HCT116 (cell line): ENCODE measurements at regions not wholly inside any gene's neighbourhood (a gene's known extent, or its start where the extent isn't known, plus 50 kb on each side); places are given as distances from the start of the nearest gene placed in this dataset.

Source experiments
- ATAC-seq: fragments of 200-7000 bp; cut with Tn5 transposase; 2 replicates; pipeline ENCODE4 v1.9.1; 2020; ENCODE audit warnings: mild to moderate bottlenecking, moderate library complexity
- BruUV-seq: library from RNA; stranded (reverse); fragments of 400-500 nt; replicated peaks from 2 replicates; lab custom pipeline; 2021; lab: Mats Ljungman, UMichigan
- CTCF ChIA-PET: fragments of 300-600 bp; sonication (Branson Sonifier 250); formaldehyde crosslinking; loops from one replicate; lab custom pipeline; 2021; ENCODE audit warnings: antibody characterized with exemption; lab: Charles Lee
- POLR2A ChIA-PET: fragments of 300-600, 350-600 bp; sonication (Branson Sonifier 250); formaldehyde crosslinking; loops from one replicate; lab custom pipeline; 2021; ENCODE audit warnings: antibody characterized with exemption; lab: Charles Lee
- RAD21 ChIA-PET, 2 experiments: fragments of 300-600 bp; sonication (Branson Sonifier 250); formaldehyde crosslinking; loops; one replicate each; lab custom pipeline; 2023; ENCODE audit warnings: low total read pairs in 2 of 2; ENCODE audit not compliant: uncharacterized antibody in 2 of 2, unreplicated experiment in 2 of 2, low non-redundant PET in 1 of 2; lab: Charles Lee
- DNase-seq: peaks from one replicate; pipeline ENCODE4 v3.0.0-alpha.2; 2010; ENCODE audit warnings: low read depth, low spot score
- H2AFZ ChIP-seq: fragments of 200-600 bp; shearing (Covaris generic), sonication (generic); 2 replicates; pipeline ENCODE4 v1.6.1; 2017; ENCODE audit warnings: low read depth, mixed run types, mixed read lengths, antibody characterized with exemption, low read length; ENCODE audit not compliant: poor library complexity, severe bottlenecking
- H3K27ac ChIP-seq: 2 replicates; pipeline ENCODE4 v1.5.1; 2012; ENCODE audit warnings: low read depth, low read length
- H3K27me3 ChIP-seq: fragments of 200-600 bp; sonication (generic); 2 replicates; pipeline ENCODE4 v1.6.1; 2016; ENCODE audit warnings: mixed run types, low read length, mixed read lengths; ENCODE audit not compliant: insufficient read depth
- H3K36me3 ChIP-seq, 2 experiments: fragments of 200-500 bp in 1 of 2; fragments of 200-600 bp in 1 of 2; sonication (Bioruptor generic) in 1 of 2; sonication (generic) in 1 of 2; 2 replicates each; pipeline versions ENCODE4 v1.5.1 to v1.6.1; 2014 to 2016; ENCODE audit warnings: low read length in 2 of 2, inconsistent platforms in 1 of 2, mixed read lengths in 1 of 2, mixed run types in 1 of 2; ENCODE audit not compliant: insufficient read depth in 2 of 2, control insufficient read depth in 1 of 2
- H3K4me1 ChIP-seq, 2 experiments: fragments of 200-600 bp in 1 of 2; sonication (generic) in 1 of 2; 2 replicates each; pipeline versions ENCODE4 v1.5.1 to v1.6.1; 2012 to 2017; ENCODE audit warnings: low read length in 2 of 2, inconsistent platforms in 1 of 2, mild to moderate bottlenecking in 1 of 2, mixed read lengths in 1 of 2, mixed run types in 1 of 2, moderate library complexity in 1 of 2; ENCODE audit not compliant: insufficient read depth in 2 of 2, control insufficient read depth in 1 of 2
- H3K4me2 ChIP-seq: fragments of 200-600 bp; sonication (generic); 2 replicates; pipeline ENCODE4 v1.6.1; 2017; ENCODE audit warnings: mixed run types, low read length, mixed read lengths
- H3K4me3 ChIP-seq, 2 experiments: fragments of 200-600 bp in 1 of 2; sonication (generic) in 1 of 2; replicated peaks in 1 of 2; 2 replicates each; pipeline ENCODE4 v1.5.1; 2011 to 2016; ENCODE audit warnings: low read length in 2 of 2, control low read depth in 1 of 2, low read depth in 1 of 2, mild to moderate bottlenecking in 1 of 2, mixed read lengths in 1 of 2, mixed run types in 1 of 2
- H3K79me2 ChIP-seq: fragments of 200-600 bp; sonication (generic); 2 replicates; pipeline ENCODE4 v1.6.1; 2017; ENCODE audit warnings: mild to moderate bottlenecking, mixed run types, low read length, moderate library complexity, mixed read lengths; ENCODE audit not compliant: insufficient read depth
- H3K9ac ChIP-seq: fragments of 200-600 bp; sonication (generic); 2 replicates; pipeline ENCODE4 v1.6.1; 2016; ENCODE audit warnings: low read length, mixed read lengths
- H3K9me2 ChIP-seq: fragments of 200-600 bp; sonication (generic), shearing (Covaris generic); 2 replicates; pipeline ENCODE4 v1.6.1; 2017; ENCODE audit warnings: mixed run types, mild to moderate bottlenecking, moderate library complexity; ENCODE audit not compliant: insufficient read depth
- H3K9me3 ChIP-seq, 2 experiments: fragments of 200-500 bp in 1 of 2; fragments of 200-600 bp in 1 of 2; sonication (Bioruptor generic) in 1 of 2; sonication (generic) in 1 of 2; 2 replicates each; pipeline ENCODE4 v1.6.1; 2014 to 2017; ENCODE audit warnings: low read length in 2 of 2, mixed read lengths in 2 of 2, inconsistent platforms in 1 of 2, low read depth in 1 of 2, mild to moderate bottlenecking in 1 of 2, mixed run types in 1 of 2, moderate library complexity in 1 of 2; ENCODE audit not compliant: control insufficient read depth in 1 of 2, insufficient read depth in 1 of 2
- H4K20me1 ChIP-seq: fragments of 200-600 bp; sonication (generic), shearing (Covaris generic); 2 replicates; pipeline ENCODE4 v1.6.1; 2017; ENCODE audit warnings: mixed run types, mild to moderate bottlenecking, moderate library complexity; ENCODE audit not compliant: insufficient read depth
- CBX3 ChIP-seq: IDR thresholded peaks from 2 replicates; pipeline ENCODE4 v1.6.1; 2012; ENCODE audit warnings: low read depth
- ELF1 ChIP-seq: IDR thresholded peaks from 2 replicates; pipeline ENCODE4 v1.6.1; 2012; ENCODE audit warnings: low read depth, borderline replicate concordance
- EZH2phosphoT487 ChIP-seq: fragments of 200-600 bp; IDR thresholded peaks from 2 replicates; pipeline ENCODE4 v1.6.1; 2018; ENCODE audit warnings: antibody characterized with exemption, borderline replicate concordance
- FOSL1 ChIP-seq: IDR thresholded peaks from 2 replicates; pipeline ENCODE4 v1.6.1; 2012; ENCODE audit warnings: low read depth
- JUND ChIP-seq: IDR thresholded peaks from 2 replicates; pipeline ENCODE4 v1.6.1; 2012
- POLR2A ChIP-seq: IDR thresholded peaks from 2 replicates; pipeline ENCODE4 v1.7.0; 2011; ENCODE audit warnings: borderline replicate concordance; ENCODE audit not compliant: insufficient read depth, insufficient read length; ENCODE audit errors: extremely low read depth
- RAD21 ChIP-seq: IDR thresholded peaks from 2 replicates; pipeline ENCODE4 v1.6.1; 2012; ENCODE audit warnings: low read depth, mild to moderate bottlenecking
- SP1 ChIP-seq: IDR thresholded peaks from 2 replicates; pipeline ENCODE4 v1.6.1; 2012; ENCODE audit warnings: low read depth
- YY1 ChIP-seq: IDR thresholded peaks from 2 replicates; pipeline ENCODE4 v1.6.1; 2011; ENCODE audit warnings: low read length, low read depth, moderate library complexity, mild to moderate bottlenecking; ENCODE audit not compliant: insufficient replicate concordance; ENCODE audit errors: extremely low read depth
- ZNF274 ChIP-seq: fragments of 200-500 bp; sonication (Bioruptor generic); IDR thresholded peaks from 2 replicates; pipeline ENCODE4 v1.6.1; 2014; ENCODE audit warnings: mild to moderate bottlenecking, low read depth, low read length, inconsistent platforms
- intact Hi-C: fragments of 100-400 bp; cut with micrococcal nuclease; formaldehyde crosslinking; loops from 2 replicates; pipeline ENCODE4 v1.10.0; 2022
- TF ChIP-seq, protein P1 (sequence below): IDR thresholded peaks from 2 replicates; pipeline ENCODE4 v1.6.1; 2012

DNA sequence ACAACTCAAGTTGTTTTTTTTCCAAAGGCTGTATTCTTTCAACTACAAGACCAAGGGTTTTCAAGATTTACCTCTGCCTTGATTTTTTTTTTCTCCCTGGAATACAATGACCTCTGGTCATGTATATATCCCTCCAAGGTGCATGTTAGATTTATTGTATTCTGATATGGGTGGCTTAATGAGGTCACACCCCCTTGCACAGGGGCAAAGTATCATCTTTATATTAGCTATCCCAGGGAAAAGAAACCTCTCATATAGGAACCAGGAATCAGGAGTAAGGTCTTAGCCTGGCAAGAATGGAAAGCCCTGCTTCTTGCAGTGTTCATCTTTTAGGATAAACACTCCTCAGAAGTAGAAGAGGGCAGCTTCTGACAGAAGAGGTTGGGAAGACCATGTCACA, 516.9 kb upstream of the TENM4 start (continued):
- TF ChIP-seq ZNF274 (no peak), ELF1 (no peak), YY1 (no peak), POLR2A (no peak), JUND (no peak), SP1 (no peak), EZH2phosphoT487 (no peak), FOSL1 (no peak)
- TF ChIP-seq, protein P1, sequence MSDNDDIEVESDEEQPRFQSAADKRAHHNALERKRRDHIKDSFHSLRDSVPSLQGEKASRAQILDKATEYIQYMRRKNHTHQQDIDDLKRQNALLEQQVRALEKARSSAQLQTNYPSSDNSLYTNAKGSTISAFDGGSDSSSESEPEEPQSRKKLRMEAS = no peak
- TF ChIP-seq, all 23 proteins: peak for 0

GRCh38 chr11:79956061-79956460, 515.2 kb upstream of the TENM4 start:
- H3K4me3 ChIP-seq = no peak overlapping the region
- H3K9me3 ChIP-seq = peaks cover 9 to 13% of the 10 kb centered on the region in 2 experiments; a peak in 2 of 4 replicates
- intact Hi-C loops = no loop called here
- ChIA-PET CTCF (no interaction called here), POLR2A (no interaction called here), RAD21 (no interaction called here)
- H3K4me2 ChIP-seq = no peak overlapping the region
- H3K27me3 ChIP-seq = no peaks in the 10 kb centered on the region
- H4K20me1 ChIP-seq = no peaks in the 10 kb centered on the region
- H3K36me3 ChIP-seq = no peaks in the 10 kb centered on the region
- DNase-seq (no peak), ATAC-seq (no peak)
- H3K9me2 ChIP-seq = no peaks in the 10 kb centered on the region
- BruUV-seq = no TSS peak
- no peak overlapping the region for H3K9ac ChIP-seq
- H2AFZ ChIP-seq = no peak overlapping the region
- no peaks in the 10 kb centered on the region for H3K4me1 ChIP-seq
- no peak for TF ChIP-seq CBX3
- TF ChIP-seq YY1 = no peak
- TF ChIP-seq SP1 = no peak
- TF ChIP-seq RAD21 = no peak
- TF ChIP-seq FOSL1 = no peak
- TF ChIP-seq POLR2A = no peak
- no peak overlapping the region for H3K27ac ChIP-seq
- no peaks in the 10 kb centered on the region for H3K79me2 ChIP-seq
